Trophoblast cell (in vitro differentiated cells and primary cell): ENCODE measurements at regions not wholly inside any gene's neighbourhood (a gene's known extent, or its start where the extent isn't known, plus 50 kb on each side); places are given as distances from the start of the nearest gene placed in this dataset.
"Not testable (repeated sequence)": the region's sequence is repeated elsewhere in the genome, so short reads cannot be mapped to it uniquely, and the experiment has no call there.

Experiments used
- DNase-seq, 2 donors: peaks; one replicate each; pipeline ENCODE4 v3.0.0-alpha.2; 2016
- H2AFZ ChIP-seq: 2 replicates; pipeline ENCODE4 v1.6.1; 2013; ENCODE audit warnings: low read length, moderate library complexity, mild to moderate bottlenecking; ENCODE audit not compliant: insufficient read depth, poor library complexity
- H2AK5ac ChIP-seq: 2 replicates; pipeline ENCODE4 v1.6.1; 2013; ENCODE audit warnings: mild to moderate bottlenecking, low read length
- H2BK120ac ChIP-seq: 2 replicates; pipeline ENCODE4 v1.6.1; 2013; ENCODE audit warnings: low read length, mild to moderate bottlenecking, moderate library complexity; ENCODE audit not compliant: insufficient read depth, poor library complexity
- H2BK12ac ChIP-seq: 2 replicates; pipeline ENCODE4 v1.6.1; 2013; ENCODE audit warnings: mild to moderate bottlenecking, low read length, moderate library complexity
- H2BK5ac ChIP-seq: 2 replicates; pipeline ENCODE4 v1.6.1; 2013; ENCODE audit warnings: low read length, low read depth, moderate library complexity, mild to moderate bottlenecking; ENCODE audit not compliant: poor library complexity
- H3K14ac ChIP-seq: 2 replicates; pipeline ENCODE4 v1.6.1; 2013; ENCODE audit warnings: mild to moderate bottlenecking, low read length
- H3K18ac ChIP-seq: 2 replicates; pipeline ENCODE4 v1.6.1; 2013; ENCODE audit warnings: mild to moderate bottlenecking, low read length
- H3K23ac ChIP-seq: 2 replicates; pipeline ENCODE4 v1.6.1; 2013; ENCODE audit warnings: low read length
- H3K27ac ChIP-seq: 2 replicates; pipeline ENCODE4 v1.5.1; 2013; ENCODE audit warnings: low read depth, mild to moderate bottlenecking, inconsistent platforms, low read length, moderate library complexity
- H3K27me3 ChIP-seq: 2 replicates; pipeline ENCODE4 v1.6.1; 2013; ENCODE audit warnings: inconsistent platforms, mild to moderate bottlenecking, low read length, moderate library complexity; ENCODE audit not compliant: insufficient read depth
- H3K36me3 ChIP-seq, 2 experiments: 1 replicate in 1 of 2; 2 replicates in 1 of 2; pipeline ENCODE4 v1.6.1; 2013; ENCODE audit warnings: low read length in 2 of 2, mild to moderate bottlenecking in 2 of 2, moderate library complexity in 1 of 2; ENCODE audit not compliant: insufficient read depth in 2 of 2, control insufficient read depth in 1 of 2
- H3K4ac ChIP-seq: 2 replicates; pipeline ENCODE4 v1.6.1; 2013; ENCODE audit warnings: low read depth, mild to moderate bottlenecking, low read length, moderate library complexity
- H3K4me1 ChIP-seq, 2 experiments: 1 replicate in 1 of 2; 2 replicates in 1 of 2; pipeline ENCODE4 v1.6.1; 2013; ENCODE audit warnings: low read length in 2 of 2, mild to moderate bottlenecking in 2 of 2, moderate library complexity in 1 of 2; ENCODE audit not compliant: insufficient read depth in 2 of 2, control insufficient read depth in 1 of 2
- H3K4me2 ChIP-seq: 2 replicates; pipeline ENCODE4 v1.6.1; 2013; ENCODE audit warnings: inconsistent platforms, mild to moderate bottlenecking, low read length, moderate library complexity
- H3K4me3 ChIP-seq: 2 replicates; pipeline ENCODE4 v1.5.1; 2013; ENCODE audit warnings: mild to moderate bottlenecking, low read depth, low read length, inconsistent platforms
- H3K79me1 ChIP-seq: one replicate; pipeline ENCODE4 v1.6.1; 2013; ENCODE audit warnings: low read length
- H3K79me2 ChIP-seq: 2 replicates; pipeline ENCODE4 v1.6.1; 2013; ENCODE audit warnings: low read length, mild to moderate bottlenecking; ENCODE audit not compliant: control insufficient read depth, insufficient read depth, poor library complexity
- H3K9ac ChIP-seq: 2 replicates; pipeline ENCODE4 v1.6.1; 2013; ENCODE audit warnings: mild to moderate bottlenecking, low read length
- H3K9me3 ChIP-seq: 2 replicates; pipeline ENCODE4 v1.6.1; 2013; ENCODE audit warnings: low read depth, mild to moderate bottlenecking, control low read depth, inconsistent platforms, low read length; ENCODE audit not compliant: insufficient read depth
- H4K12ac ChIP-seq: 2 replicates; pipeline ENCODE4 v1.6.1; 2013; ENCODE audit warnings: low read depth, mild to moderate bottlenecking, low read length, moderate library complexity
- H4K8ac ChIP-seq: 2 replicates; pipeline ENCODE4 v1.6.1; 2013; ENCODE audit warnings: low read depth, mild to moderate bottlenecking, low read length, moderate library complexity
- H4K91ac ChIP-seq: one replicate; pipeline ENCODE4 v1.6.1; 2013; ENCODE audit warnings: low read depth, mild to moderate bottlenecking, low read length, moderate library complexity
- WGBS: extraction: QIAGEN DNeasy Blood & Tissue Kit; methylation state at CpG from one replicate; pipeline ENCODE4 v1.1.7; 2013; ENCODE audit warnings: missing lambda C conversion rate; ENCODE audit not compliant: insufficient read length, insufficient coverage; ENCODE audit errors: extremely low coverage; 5-methylcytosine and 5-hydroxymethylcytosine counted together

DNA sequence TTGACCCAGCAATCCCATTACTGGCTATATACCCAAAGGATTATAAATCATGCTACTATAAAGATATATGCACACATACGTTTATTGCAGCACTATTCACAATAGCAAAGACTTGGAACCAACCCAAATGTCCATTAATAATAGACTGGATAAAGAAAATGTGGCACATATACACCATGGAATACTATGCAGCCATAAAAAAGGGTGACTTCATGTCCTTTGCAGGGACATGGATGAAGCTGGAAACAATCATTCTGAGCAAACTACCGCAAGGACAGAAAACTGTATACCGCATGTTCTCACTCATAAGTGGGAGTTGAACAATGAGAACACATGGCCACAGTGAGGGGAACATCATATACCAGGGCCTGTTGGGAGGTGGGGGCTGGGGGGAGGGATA, 61.5 kb upstream of the ANKS1B start:
- not testable (repeated sequence) for H2BK5ac ChIP-seq, H3K4ac ChIP-seq, H3K36me3 ChIP-seq, H3K79me1 ChIP-seq, H3K4me2 ChIP-seq, H2AFZ ChIP-seq, H3K23ac ChIP-seq, H4K91ac ChIP-seq, H4K8ac ChIP-seq, H3K27me3 ChIP-seq, DNase-seq, H3K27ac ChIP-seq, H2AK5ac ChIP-seq, H4K12ac ChIP-seq, H2BK12ac ChIP-seq, H3K14ac ChIP-seq, H3K9ac ChIP-seq, H3K4me1 ChIP-seq, H2BK120ac ChIP-seq, H3K9me3 ChIP-seq, H3K18ac ChIP-seq, H3K4me3 ChIP-seq, H3K79me2 ChIP-seq
- no CpG with 5 or more reads among the region's 3 CpGs for WGBS

DNA sequence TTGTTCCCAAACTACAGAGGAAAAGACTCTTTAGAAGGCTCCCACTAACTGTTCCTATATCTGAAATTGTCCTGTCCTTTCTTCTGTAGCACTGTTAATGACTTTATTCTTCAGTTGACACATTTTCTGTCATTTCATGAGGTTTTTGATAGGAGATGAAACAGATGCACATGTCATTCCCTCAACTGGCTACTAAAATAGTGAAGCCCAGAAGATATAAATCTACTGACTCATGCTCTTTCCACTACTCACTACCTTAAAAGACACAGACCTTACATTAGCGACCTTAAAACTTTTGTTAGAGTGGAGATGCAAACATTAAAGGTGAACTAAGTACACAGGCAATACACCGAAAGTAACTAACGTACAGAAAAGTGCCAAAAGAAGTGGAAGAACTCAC, 59.5 kb upstream of the ANKS1B start:
- Histone ChIP-seq H3K18ac (no peak overlapping the region), H3K4me1 (peaks cover 0 to 4% of the 10 kb centered on the region in 2 experiments), H3K4ac (no peak overlapping the region), H3K79me2 (no peaks in the 10 kb centered on the region), H2BK5ac (no peak overlapping the region), H3K23ac (no peak overlapping the region), H2BK12ac (no peak overlapping the region), H3K27me3 (no peaks in the 10 kb centered on the region), H4K12ac (no peak overlapping the region), H3K79me1 (no peaks in the 10 kb centered on the region), H2AFZ (no peak overlapping the region), H2BK120ac (no peak overlapping the region), H4K91ac (no peak overlapping the region), H3K27ac (no peak overlapping the region), H3K14ac (no peak overlapping the region), H4K8ac (no peak overlapping the region), H3K4me3 (no peak overlapping the region), H3K4me2 (no peak overlapping the region), H3K9me3 (no peaks in the 10 kb centered on the region), H3K36me3 (peaks cover 0 to 3% of the 10 kb centered on the region in 2 experiments), H3K9ac (no peak overlapping the region), H2AK5ac (no peak overlapping the region)
- peak in 1 of 2 donors; percentile 49 for DNase-seq
- WGBS: no CpG with 5 or more reads among the region's 3 CpGs

GRCh38 chr12:100043631-100044030, 58.9 kb upstream of the ANKS1B start:
- Histone ChIP-seq H3K9me3 (no peaks in the 10 kb centered on the region), H4K12ac (no peak overlapping the region), H4K91ac (no peak overlapping the region), H3K14ac (no peak overlapping the region), H3K4me2 (no peak overlapping the region), H2AK5ac (no peak overlapping the region), H4K8ac (no peak overlapping the region), H3K4me1 (peaks cover 0 to 4% of the 10 kb centered on the region in 2 experiments), H3K18ac (no peak overlapping the region), H3K9ac (no peak overlapping the region), H3K27me3 (no peaks in the 10 kb centered on the region), H3K79me2 (no peaks in the 10 kb centered on the region), H2AFZ (no peak overlapping the region), H3K36me3 (peaks cover 0 to 3% of the 10 kb centered on the region in 2 experiments), H3K4me3 (no peak overlapping the region), H2BK5ac (no peak overlapping the region), H3K4ac (no peak overlapping the region), H2BK120ac (no peak overlapping the region), H3K79me1 (no peaks in the 10 kb centered on the region), H3K23ac (no peak overlapping the region), H2BK12ac (no peak overlapping the region), H3K27ac (no peak overlapping the region)
- DNase-seq: peak; percentile 83 to 98
